Activated naive CD8-positive, alpha-beta T cell treated with anti-CD3 and anti-CD28 coated beads, Interleukin-2, amount 10 ng/mL, durations not matched to agents 7 days and 5 days (primary cell): ENCODE measurements at regions not wholly inside any gene's neighbourhood (a gene's known extent, or its start where the extent isn't known, plus 50 kb on each side); places are given as distances from the start of the nearest gene placed in this dataset.

Experiments
- ATAC-seq: fragments of 150-1000 bp; cut with Tn5 transposase; one replicate; pipeline ENCODE4 v1.10.0; 2021; ENCODE audit warnings: low read depth, moderate library complexity
- POLR2A ChIA-PET: fragments of 350-600 bp; sonication (Branson Sonifier 250); formaldehyde crosslinking; loops from one replicate; lab custom pipeline; 2021; ENCODE audit warnings: antibody characterized with exemption; lab: Charles Lee
- DNase-seq: peaks from one replicate; pipeline ENCODE4 v3.0.0; 2021
- H3K27ac Mint-ChIP-seq: one replicate; pipeline ENCODE4 v1.8.0; 2022; ENCODE audit warnings: mild to moderate bottlenecking, mixed read lengths
- H3K27me3 Mint-ChIP-seq: one replicate; pipeline ENCODE4 v1.8.0; 2022; ENCODE audit warnings: mild to moderate bottlenecking, moderate library complexity, mixed read lengths
- H3K36me3 Mint-ChIP-seq: one replicate; pipeline ENCODE4 v1.8.0; 2021; ENCODE audit warnings: mild to moderate bottlenecking, mixed read lengths
- H3K4me1 Mint-ChIP-seq: one replicate; pipeline ENCODE4 v1.8.0; 2021; ENCODE audit warnings: mixed read lengths
- H3K4me3 Mint-ChIP-seq: one replicate; pipeline ENCODE4 v1.8.0; 2022; ENCODE audit warnings: mild to moderate bottlenecking, moderate library complexity, mixed read lengths
- H3K9me3 Mint-ChIP-seq: one replicate; pipeline ENCODE4 v1.8.0; 2021; ENCODE audit warnings: mixed read lengths

- H3K27me3 Mint-ChIP-seq = no peaks in the 10 kb centered on the region
- no peak for ATAC-seq
- H3K9me3 Mint-ChIP-seq = no peaks in the 10 kb centered on the region
- POLR2A ChIA-PET = no interaction called here
- H3K36me3 Mint-ChIP-seq = no peaks in the 10 kb centered on the region
- no peak overlapping the region for H3K27ac Mint-ChIP-seq
- H3K4me3 Mint-ChIP-seq = no peak overlapping the region
- no peaks in the 10 kb centered on the region for H3K4me1 Mint-ChIP-seq
- no peak for DNase-seq
These were observed 172.7 kb upstream of the HCCS start for GRCh38 chrX:10938365-10938923.

- H3K27ac Mint-ChIP-seq = no peak overlapping the region
- no peaks in the 10 kb centered on the region for H3K4me1 Mint-ChIP-seq
- H3K36me3 Mint-ChIP-seq = no peaks in the 10 kb centered on the region
- no peaks in the 10 kb centered on the region for H3K9me3 Mint-ChIP-seq
- POLR2A ChIA-PET = no interaction called here
- DNase-seq = no peak
- ATAC-seq = no peak
- H3K4me3 Mint-ChIP-seq = no peak overlapping the region
- no peaks in the 10 kb centered on the region for H3K27me3 Mint-ChIP-seq
These were observed 171.7 kb upstream of the HCCS start for GRCh38 chrX:10939424-10939823.

GRCh38 chrX:10944136-10944885 is 166.8 kb upstream of the HCCS start:
- POLR2A ChIA-PET = no interaction called here

DNA sequence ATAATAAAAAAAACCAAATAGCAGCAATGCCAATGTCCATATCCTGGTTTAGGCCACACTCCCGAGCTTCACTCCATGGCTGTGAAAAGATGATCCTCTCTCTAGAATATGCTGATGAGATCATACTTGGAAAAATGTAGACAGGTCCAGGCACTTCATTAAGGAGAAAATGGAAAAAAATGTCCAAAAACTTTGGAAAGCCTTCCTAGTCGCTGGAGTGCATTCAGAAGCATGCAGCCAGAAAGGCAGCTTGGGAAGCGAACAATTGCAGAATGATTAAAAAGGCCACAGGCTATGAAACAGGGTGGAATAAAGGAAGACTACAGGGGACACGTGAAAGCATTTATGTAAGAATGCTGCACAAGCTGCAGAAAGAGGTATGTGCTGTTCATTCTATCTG is 165.6 kb upstream of the HCCS start:
- Mint-ChIP-seq H3K4me1 (no peaks in the 10 kb centered on the region), H3K27ac (no peak overlapping the region), H3K27me3 (no peaks in the 10 kb centered on the region), H3K36me3 (no peaks in the 10 kb centered on the region), H3K9me3 (no peaks in the 10 kb centered on the region), H3K4me3 (no peak overlapping the region)
- DNase-seq (no peak), ATAC-seq (no peak)
- POLR2A ChIA-PET = no interaction called here

More at GRCh38 chrX:10944136-10944885, 166.8 kb upstream of the HCCS start:
- H3K4me3 Mint-ChIP-seq = no peak overlapping the region
- H3K9me3 Mint-ChIP-seq = no peaks in the 10 kb centered on the region
- DNase-seq (no peak), ATAC-seq (no peak)
- H3K27ac Mint-ChIP-seq = no peak overlapping the region
- no peaks in the 10 kb centered on the region for H3K4me1 Mint-ChIP-seq
- no peaks in the 10 kb centered on the region for H3K36me3 Mint-ChIP-seq
- H3K27me3 Mint-ChIP-seq = no peaks in the 10 kb centered on the region

- POLR2A ChIA-PET = no interaction called here
- Mint-ChIP-seq H3K4me3 (no peak overlapping the region), H3K27ac (no peak overlapping the region), H3K36me3 (no peaks in the 10 kb centered on the region), H3K27me3 (no peaks in the 10 kb centered on the region), H3K9me3 (no peaks in the 10 kb centered on the region), H3K4me1 (no peaks in the 10 kb centered on the region)
- no peak for ATAC-seq
- no peak for DNase-seq
These were observed 161.6 kb upstream of the HCCS start for GRCh38 chrX:10949541-10949940.

GRCh38 chrX:10952619-10953018 is 158.5 kb upstream of the HCCS start:
- Mint-ChIP-seq H3K36me3 (no peaks in the 10 kb centered on the region), H3K27me3 (no peaks in the 10 kb centered on the region), H3K4me1 (no peaks in the 10 kb centered on the region), H3K9me3 (peaks cover 6% of the 10 kb centered on the region), H3K4me3 (no peak overlapping the region), H3K27ac (no peak overlapping the region)
- ATAC-seq = no peak
- no peak for DNase-seq
- POLR2A ChIA-PET = no interaction called here

- no peak for DNase-seq
- POLR2A ChIA-PET = no interaction called here
- H3K27me3 Mint-ChIP-seq = no peaks in the 10 kb centered on the region
These were observed 145.8 kb upstream of the HCCS start for GRCh38 chrX:10965174-10965798.

GRCh38 chrX:10966057-10966456 is 145.1 kb upstream of the HCCS start:
- Mint-ChIP-seq H3K9me3 (peaks cover 2% of the 10 kb centered on the region), H3K36me3 (no peaks in the 10 kb centered on the region), H3K4me3 (no peak overlapping the region), H3K4me1 (no peaks in the 10 kb centered on the region), H3K27ac (no peak overlapping the region), H3K27me3 (no peaks in the 10 kb centered on the region)
- no peak for ATAC-seq
- no peak for DNase-seq
- POLR2A ChIA-PET = no interaction called here

More at GRCh38 chrX:10965174-10965798, 145.8 kb upstream of the HCCS start:
- H3K4me1 Mint-ChIP-seq = no peaks in the 10 kb centered on the region
- no peak for ATAC-seq
- H3K4me3 Mint-ChIP-seq = no peak overlapping the region
- H3K36me3 Mint-ChIP-seq = no peaks in the 10 kb centered on the region
- H3K27ac Mint-ChIP-seq = no peak overlapping the region
- peaks cover 2% of the 10 kb centered on the region for H3K9me3 Mint-ChIP-seq

- DNase-seq (no peak), ATAC-seq (no peak)
- H3K27me3 Mint-ChIP-seq = no peaks in the 10 kb centered on the region
- no peak overlapping the region for H3K27ac Mint-ChIP-seq
- H3K4me1 Mint-ChIP-seq = no peaks in the 10 kb centered on the region
- H3K4me3 Mint-ChIP-seq = no peak overlapping the region
- POLR2A ChIA-PET = no interaction called here
- H3K9me3 Mint-ChIP-seq = peaks cover 2% of the 10 kb centered on the region
- no peaks in the 10 kb centered on the region for H3K36me3 Mint-ChIP-seq
These were observed 140.0 kb upstream of the HCCS start for GRCh38 chrX:10971176-10971575.

DNA sequence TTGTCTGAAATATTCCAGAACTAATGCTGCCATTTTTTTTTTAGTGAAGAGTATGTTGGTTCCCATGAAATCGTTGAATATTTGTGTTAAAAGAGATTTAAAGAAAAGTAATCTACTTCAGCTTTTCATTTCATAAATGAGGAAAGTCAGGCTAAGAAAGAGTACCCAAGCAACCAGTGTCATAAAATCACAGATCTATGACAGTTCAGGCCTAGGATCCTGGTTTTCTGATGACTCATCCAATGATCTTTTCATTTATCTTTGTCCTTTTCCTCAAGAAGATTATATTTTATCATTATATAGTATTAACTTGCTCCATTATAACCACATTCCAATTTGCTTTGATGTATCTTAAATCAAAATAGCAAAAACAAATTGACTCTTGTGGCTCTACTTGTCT is 139.4 kb upstream of the HCCS start:
- ATAC-seq (no peak), DNase-seq (no peak)
- Mint-ChIP-seq H3K4me3 (no peak overlapping the region), H3K9me3 (peaks cover 2% of the 10 kb centered on the region), H3K27ac (no peak overlapping the region), H3K36me3 (no peaks in the 10 kb centered on the region), H3K27me3 (no peaks in the 10 kb centered on the region), H3K4me1 (no peaks in the 10 kb centered on the region)
- POLR2A ChIA-PET = no interaction called here

DNA sequence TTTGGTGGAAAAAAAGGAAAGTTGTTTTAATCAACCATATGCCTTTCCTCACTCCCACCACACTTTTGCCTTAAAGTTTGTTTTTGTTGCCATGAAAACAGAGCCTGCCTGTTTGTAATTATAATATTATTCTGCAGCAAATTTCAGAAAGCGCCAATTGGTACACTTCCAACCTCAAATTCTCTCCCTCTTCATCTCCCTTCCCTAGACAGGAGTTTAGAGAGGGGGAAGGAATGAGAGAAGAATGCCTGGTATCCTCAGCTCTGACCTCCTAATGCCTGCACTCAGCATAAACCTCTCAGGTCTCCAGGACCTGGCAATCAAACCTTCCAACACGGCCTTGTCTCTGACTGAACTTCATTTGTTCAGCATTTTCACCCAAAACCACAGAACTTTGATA is 138.4 kb upstream of the HCCS start:
- DNase-seq = no peak
- no peaks in the 10 kb centered on the region for H3K36me3 Mint-ChIP-seq
- H3K4me3 Mint-ChIP-seq = no peak overlapping the region
- H3K27me3 Mint-ChIP-seq = no peaks in the 10 kb centered on the region
- H3K9me3 Mint-ChIP-seq = peaks cover 2% of the 10 kb centered on the region
- no peak overlapping the region for H3K27ac Mint-ChIP-seq
- no peaks in the 10 kb centered on the region for H3K4me1 Mint-ChIP-seq
- ATAC-seq = no peak
- POLR2A ChIA-PET = no interaction called here

GRCh38 chrX:10974920-10975319 is 136.2 kb upstream of the HCCS start:
- peaks cover 2% of the 10 kb centered on the region for H3K9me3 Mint-ChIP-seq
- DNase-seq (no peak), ATAC-seq (no peak)
- H3K4me3 Mint-ChIP-seq = no peak overlapping the region
- no peaks in the 10 kb centered on the region for H3K4me1 Mint-ChIP-seq
- POLR2A ChIA-PET = no interaction called here
- H3K27me3 Mint-ChIP-seq = no peaks in the 10 kb centered on the region
- no peaks in the 10 kb centered on the region for H3K36me3 Mint-ChIP-seq
- H3K27ac Mint-ChIP-seq = no peak overlapping the region

- H3K27me3 Mint-ChIP-seq = no peaks in the 10 kb centered on the region
- POLR2A ChIA-PET = no interaction called here
- H3K36me3 Mint-ChIP-seq = no peaks in the 10 kb centered on the region
- DNase-seq (no peak), ATAC-seq (no peak)
- no peak overlapping the region for H3K4me3 Mint-ChIP-seq
- no peaks in the 10 kb centered on the region for H3K9me3 Mint-ChIP-seq
- H3K4me1 Mint-ChIP-seq = no peaks in the 10 kb centered on the region
- no peak overlapping the region for H3K27ac Mint-ChIP-seq
These were observed 131.2 kb upstream of the HCCS start for GRCh38 chrX:10979956-10980355.

GRCh38 chrX:10981506-10981905 is 129.6 kb upstream of the HCCS start:
- H3K27me3 Mint-ChIP-seq = no peaks in the 10 kb centered on the region
- no peak overlapping the region for H3K4me3 Mint-ChIP-seq
- no peaks in the 10 kb centered on the region for H3K9me3 Mint-ChIP-seq
- ATAC-seq = no peak
- H3K36me3 Mint-ChIP-seq = no peaks in the 10 kb centered on the region
- DNase-seq = no peak
- H3K4me1 Mint-ChIP-seq = no peaks in the 10 kb centered on the region
- no peak overlapping the region for H3K27ac Mint-ChIP-seq
- POLR2A ChIA-PET = no interaction called here
